B cell (primary cell): ENCODE measurements at regions not wholly inside any gene's neighbourhood (a gene's known extent, or its start where the extent isn't known, plus 50 kb on each side); places are given as distances from the start of the nearest gene placed in this dataset.

Source experiments
- ATAC-seq: fragments of 200-7000 bp; cut with Tn5 transposase; one replicate; pipeline ENCODE4 v1.10.0; 2021; ENCODE audit warnings: low read depth, mild to moderate bottlenecking, moderate number of reproducible peaks, moderate library complexity
- CTCF ChIA-PET: fragments of 350-600 bp; sonication (Branson Sonifier 250); formaldehyde crosslinking; loops from one replicate; lab custom pipeline; 2021; ENCODE audit warnings: antibody characterized with exemption, inconsistent platforms; lab: Charles Lee
- POLR2A ChIA-PET: fragments of 350-600 bp; sonication (Branson Sonifier 250); formaldehyde crosslinking; loops from one replicate; lab custom pipeline; 2021; ENCODE audit warnings: antibody characterized with exemption; lab: Charles Lee
- DNase-seq: peaks from one replicate; pipeline ENCODE4 v3.0.0; 2013
- H2AFZ ChIP-seq: 2 replicates; pipeline ENCODE4 v1.6.1; 2012; ENCODE audit warnings: mild to moderate bottlenecking, low read depth, low read length; ENCODE audit not compliant: insufficient read depth, poor library complexity, severe bottlenecking
- H3K27ac ChIP-seq, 2 donors: 1 replicate in 1 of 2; 2 replicates in 1 of 2; pipeline ENCODE4 v1.5.1; 2012 to 2013; ENCODE audit warnings: low read length in 2 of 2, mild to moderate bottlenecking in 2 of 2, moderate library complexity in 1 of 2
- H3K27me3 ChIP-seq, 4 experiments: fragments of 200-600 bp in 1 of 4; sonication (generic) in 1 of 4; replicated peaks in 1 of 4; 1 replicate in 2 of 4; 2 replicates in 2 of 4; pipeline versions ENCODE4 v1.6.1 to v1.7.0; 2013 to 2016; ENCODE audit warnings: low read length in 3 of 4, mild to moderate bottlenecking in 2 of 4, mixed read lengths in 1 of 4, moderate library complexity in 1 of 4; ENCODE audit not compliant: insufficient read depth in 4 of 4, control insufficient read depth in 3 of 4; ENCODE audit errors: control extremely low read depth in 1 of 4
- H3K36me3 ChIP-seq, 2 experiments: replicated peaks in 1 of 2; 1 replicate in 1 of 2; 2 replicates in 1 of 2; pipeline versions ENCODE4 v1.6.1 to v1.7.1; 2013; ENCODE audit warnings: low read length in 1 of 2; ENCODE audit not compliant: insufficient read depth in 2 of 2, control insufficient read depth in 1 of 2; ENCODE audit errors: control extremely low read depth in 1 of 2, extremely low read depth in 1 of 2
- H3K4me1 ChIP-seq, 2 donors: fragments of 200-600 bp in 1 of 2; sonication (generic) in 1 of 2; 1 replicate in 1 of 2; 2 replicates in 1 of 2; pipeline versions ENCODE4 v1.5.1 to v1.6.1; 2013 to 2017; ENCODE audit warnings: low read length in 2 of 2; ENCODE audit not compliant: control insufficient read depth in 2 of 2, insufficient read depth in 2 of 2
- H3K4me2 ChIP-seq: replicated peaks from 2 replicates; pipeline ENCODE3; 2012; ENCODE audit warnings: mild to moderate bottlenecking, low read depth, low read length; ENCODE audit not compliant: poor library complexity, severe bottlenecking
- H3K4me3 ChIP-seq, 5 experiments: fragments of 200-600 bp in 1 of 5; sonication (generic) in 1 of 5; 1 replicate in 3 of 5; 2 replicates in 2 of 5; pipeline versions ENCODE4 v1.5.1 to v1.7.0; 2011 to 2016; ENCODE audit warnings: low read length in 4 of 5, mild to moderate bottlenecking in 4 of 5, low read depth in 2 of 5, control low read depth in 1 of 5, moderate library complexity in 1 of 5; ENCODE audit not compliant: insufficient read depth in 1 of 5; ENCODE audit errors: control extremely low read depth in 1 of 5, extremely low read depth in 1 of 5
- H3K79me2 ChIP-seq: fragments of 200-600 bp; sonication (generic); one replicate; pipeline ENCODE4 v1.6.0; 2016; ENCODE audit warnings: low read length; ENCODE audit not compliant: control insufficient read depth, insufficient read depth
- H3K9ac ChIP-seq: fragments of 200-600 bp; sonication (generic); 2 replicates; pipeline ENCODE4 v1.6.1; 2017; ENCODE audit warnings: mild to moderate bottlenecking, low read length, moderate library complexity
- H3K9me3 ChIP-seq, 3 donors: one replicate each; pipeline versions ENCODE4 v1.6.1 to v1.7.1; 2013; ENCODE audit warnings: low read length in 2 of 3; ENCODE audit not compliant: control insufficient read depth in 2 of 3, insufficient read depth in 1 of 3; ENCODE audit errors: control extremely low read depth in 1 of 3
- H4K20me1 ChIP-seq: 2 replicates; pipeline ENCODE4 v1.6.0; 2012; ENCODE audit warnings: mild to moderate bottlenecking, low read length; ENCODE audit not compliant: insufficient read depth, control insufficient read depth, poor library complexity, severe bottlenecking
- H3K27ac Mint-ChIP-seq: one replicate; pipeline ENCODE4 v1.8.0; 2021; ENCODE audit warnings: mixed read lengths
- H3K27me3 Mint-ChIP-seq: one replicate; pipeline ENCODE4 v1.8.0; 2021; ENCODE audit warnings: mixed read lengths
- H3K4me1 Mint-ChIP-seq: one replicate; pipeline ENCODE4 v1.8.0; 2021; ENCODE audit warnings: mixed read lengths
- H3K4me3 Mint-ChIP-seq: one replicate; pipeline ENCODE4 v1.8.0; 2021; ENCODE audit warnings: mixed read lengths
- H3K9me3 Mint-ChIP-seq: one replicate; pipeline ENCODE4 v1.8.0; 2022; ENCODE audit warnings: mixed read lengths; ENCODE audit not compliant: insufficient read depth
- EZH2 ChIP-seq: IDR thresholded peaks from 2 replicates; pipeline ENCODE4 v1.6.1; 2012; ENCODE audit warnings: borderline replicate concordance, low read depth, mild to moderate bottlenecking, moderate library complexity, low read length; ENCODE audit not compliant: insufficient read depth, poor library complexity, severe bottlenecking
- WGBS: methylation state at CpG from one replicate; pipeline ENCODE4 v1.1.5; 2013; ENCODE audit warnings: missing lambda C conversion rate; ENCODE audit not compliant: insufficient coverage; 5-methylcytosine and 5-hydroxymethylcytosine counted together
- intact Hi-C: fragments of 100-400 bp; cut with micrococcal nuclease; formaldehyde crosslinking; loops from one replicate; pipeline ENCODE4 v1.10.0; 2022
- TF ChIP-seq, protein P1 (sequence below): fragments of 200-600 bp; IDR thresholded peaks from one replicate; pipeline ENCODE4 v1.8.0; 2022; ENCODE audit warnings: antibody characterized with exemption, mild to moderate bottlenecking

DNA sequence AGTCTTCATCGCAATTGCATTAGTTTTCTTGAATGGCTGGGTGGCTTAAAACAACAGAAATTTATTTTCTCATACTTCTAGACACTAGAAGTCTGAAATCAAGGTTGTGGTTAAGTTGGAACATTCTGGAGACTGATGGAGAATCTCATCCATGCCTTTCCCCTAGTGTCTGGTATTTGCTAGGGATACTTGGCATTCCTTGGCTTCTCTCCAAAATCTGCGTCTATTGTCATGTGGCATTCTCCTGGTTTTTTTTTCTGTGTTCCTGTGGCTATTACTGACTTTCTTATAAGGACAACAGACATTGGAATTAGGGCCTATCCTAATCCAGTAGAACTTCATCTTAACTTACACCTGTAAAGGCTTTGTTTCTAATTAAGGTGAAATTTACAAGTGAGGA, 272.8 kb upstream of the EPHA5 start:
- intact Hi-C loops = no loop called here
- CTCF ChIA-PET = no interaction called here
- Histone ChIP-seq H3K9ac (no peak overlapping the region), H3K27me3 (no peaks in the 10 kb centered on the region), H3K4me3 (no peak overlapping the region), H3K79me2 (no peaks in the 10 kb centered on the region), H3K9me3 (no peaks in the 10 kb centered on the region), H4K20me1 (no peaks in the 10 kb centered on the region), H3K27ac (no peak overlapping the region), H3K36me3 (no peaks in the 10 kb centered on the region), H3K4me2 (no peak overlapping the region), H2AFZ (no peak overlapping the region), H3K4me1 (no peaks in the 10 kb centered on the region)
- DNase-seq = no peak
- POLR2A ChIA-PET = no interaction called here
- Mint-ChIP-seq H3K27me3 (no peaks in the 10 kb centered on the region), H3K4me1 (no peaks in the 10 kb centered on the region), H3K27ac (no peak overlapping the region), H3K9me3 (no peaks in the 10 kb centered on the region), H3K4me3 (no peak overlapping the region)
- ATAC-seq = no peak
- TF ChIP-seq EZH2 = no peak
- TF ChIP-seq, protein P1, sequence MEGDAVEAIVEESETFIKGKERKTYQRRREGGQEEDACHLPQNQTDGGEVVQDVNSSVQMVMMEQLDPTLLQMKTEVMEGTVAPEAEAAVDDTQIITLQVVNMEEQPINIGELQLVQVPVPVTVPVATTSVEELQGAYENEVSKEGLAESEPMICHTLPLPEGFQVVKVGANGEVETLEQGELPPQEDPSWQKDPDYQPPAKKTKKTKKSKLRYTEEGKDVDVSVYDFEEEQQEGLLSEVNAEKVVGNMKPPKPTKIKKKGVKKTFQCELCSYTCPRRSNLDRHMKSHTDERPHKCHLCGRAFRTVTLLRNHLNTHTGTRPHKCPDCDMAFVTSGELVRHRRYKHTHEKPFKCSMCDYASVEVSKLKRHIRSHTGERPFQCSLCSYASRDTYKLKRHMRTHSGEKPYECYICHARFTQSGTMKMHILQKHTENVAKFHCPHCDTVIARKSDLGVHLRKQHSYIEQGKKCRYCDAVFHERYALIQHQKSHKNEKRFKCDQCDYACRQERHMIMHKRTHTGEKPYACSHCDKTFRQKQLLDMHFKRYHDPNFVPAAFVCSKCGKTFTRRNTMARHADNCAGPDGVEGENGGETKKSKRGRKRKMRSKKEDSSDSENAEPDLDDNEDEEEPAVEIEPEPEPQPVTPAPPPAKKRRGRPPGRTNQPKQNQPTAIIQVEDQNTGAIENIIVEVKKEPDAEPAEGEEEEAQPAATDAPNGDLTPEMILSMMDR = no peak
- WGBS = no CpG with 5 or more reads among the region's 2 CpGs

DNA sequence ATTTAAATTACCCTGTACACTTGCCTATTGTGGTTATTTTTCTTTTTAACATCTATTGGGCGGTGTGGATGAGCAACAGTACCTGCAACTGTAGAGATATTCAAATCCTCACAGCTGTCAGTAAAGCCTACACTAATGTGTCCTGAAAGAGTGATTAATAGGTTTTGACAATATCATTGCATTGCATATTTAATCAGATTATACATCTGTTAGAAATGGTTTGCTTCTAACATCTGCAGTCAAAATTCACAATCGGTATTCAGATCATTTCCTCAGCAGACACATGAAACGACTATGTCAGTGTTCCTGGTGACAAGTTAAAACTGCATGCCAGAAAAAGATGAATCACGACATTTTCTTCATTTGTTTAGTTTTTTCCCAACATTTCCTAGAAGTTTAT, 254.6 kb upstream of the EPHA5 start:
- Histone ChIP-seq H3K27me3 (no peaks in the 10 kb centered on the region), H3K4me3 (no peak overlapping the region), H3K9ac (no peak overlapping the region), H3K79me2 (no peaks in the 10 kb centered on the region), H3K4me1 (no peaks in the 10 kb centered on the region), H3K4me2 (no peak overlapping the region), H4K20me1 (no peaks in the 10 kb centered on the region), H3K9me3 (peaks cover 0 to 3% (median 0%) of the 10 kb centered on the region in 3 donors), H2AFZ (no peak overlapping the region), H3K36me3 (no peaks in the 10 kb centered on the region), H3K27ac (no peak overlapping the region)
- DNase-seq (no peak), ATAC-seq (no peak)
- no peaks in the 10 kb centered on the region for H3K27me3 Mint-ChIP-seq
- ChIA-PET CTCF (no interaction called here), POLR2A (no interaction called here)
- H3K27ac Mint-ChIP-seq = no peak overlapping the region
- H3K4me1 Mint-ChIP-seq = no peaks in the 10 kb centered on the region
- TF ChIP-seq EZH2 = no peak
- TF ChIP-seq, protein P1 = no peak
- intact Hi-C loops = no loop called here
- peaks cover 4% of the 10 kb centered on the region for H3K9me3 Mint-ChIP-seq
- no peak overlapping the region for H3K4me3 Mint-ChIP-seq
- 100% methylated on average over 1 of the region's 4 CpGs for WGBS
